ENCODE measurements at regions not wholly inside any gene's neighbourhood (a gene's known extent, or its start where the extent isn't known, plus 50 kb on each side); places are given as distances from the start of the nearest gene placed in this dataset.

- no peak for TF ChIP-seq POLR2A (IDR thresholded peaks at IDR 0.05; ENCODE audit: low read length)
- no peak for TF ChIP-seq GATA1 (IDR thresholded peaks at IDR 0.05; ENCODE audit: low read depth, low read length)
Measured at GRCh38 chr1:218760601-218761570, 412.8 kb upstream of the LYPLAL1 start.

GRCh38 chr1:218763538-218763937, 410.1 kb upstream of the LYPLAL1 start:
- TF ChIP-seq POLR2A (IDR thresholded peaks at IDR 0.05; ENCODE audit: low read length), result no peak
- no peak for TF ChIP-seq GATA1 (IDR thresholded peaks at IDR 0.05; ENCODE audit: low read depth, low read length)
- no peak for DNase-seq

More at GRCh38 chr1:218760601-218761570, 412.8 kb upstream of the LYPLAL1 start:
- no peak for DNase-seq

GRCh38 chr1:218765753-218766152, 407.9 kb upstream of the LYPLAL1 start:
- DNase-seq, result no peak
- TF ChIP-seq POLR2A (IDR thresholded peaks at IDR 0.05; ENCODE audit: low read length) (no peak), GATA1 (IDR thresholded peaks at IDR 0.05; ENCODE audit: low read depth, low read length) (no peak)

- no peak for TF ChIP-seq GATA1 (IDR thresholded peaks at IDR 0.05; ENCODE audit: low read depth, low read length)
- no peak for TF ChIP-seq POLR2A (IDR thresholded peaks at IDR 0.05; ENCODE audit: low read length)
Measured at GRCh38 chr1:218771931-218772330, 401.7 kb upstream of the LYPLAL1 start.

GRCh38 chr1:218772575-218772974, 401.1 kb upstream of the LYPLAL1 start:
- no peak for TF ChIP-seq GATA1 (IDR thresholded peaks at IDR 0.05; ENCODE audit: low read depth, low read length)
- no peak for TF ChIP-seq POLR2A (IDR thresholded peaks at IDR 0.05; ENCODE audit: low read length)
- DNase-seq, result no peak

More at GRCh38 chr1:218771931-218772330, 401.7 kb upstream of the LYPLAL1 start:
- no peak for DNase-seq

GRCh38 chr1:218775501-218776021, 398.1 kb upstream of the LYPLAL1 start:
- no peak for DNase-seq
- TF ChIP-seq GATA1 (IDR thresholded peaks at IDR 0.05; ENCODE audit: low read depth, low read length) (no peak), POLR2A (IDR thresholded peaks at IDR 0.05; ENCODE audit: low read length) (no peak)

GRCh38 chr1:218778257-218779126, 395.2 kb upstream of the LYPLAL1 start:
- TF ChIP-seq POLR2A (IDR thresholded peaks at IDR 0.05; ENCODE audit: low read length), result no peak
- TF ChIP-seq GATA1 (IDR thresholded peaks at IDR 0.05; ENCODE audit: low read depth, low read length), result no peak
- no peak for DNase-seq

GRCh38 chr1:218779341-218780100, 394.2 kb upstream of the LYPLAL1 start:
- TF ChIP-seq POLR2A (IDR thresholded peaks at IDR 0.05; ENCODE audit: low read length) (no peak), GATA1 (IDR thresholded peaks at IDR 0.05; ENCODE audit: low read depth, low read length) (no peak)
- DNase-seq, result no peak

- no peak for TF ChIP-seq GATA1 (IDR thresholded peaks at IDR 0.05; ENCODE audit: low read depth, low read length)
- TF ChIP-seq POLR2A (IDR thresholded peaks at IDR 0.05; ENCODE audit: low read length), result no peak
Measured at GRCh38 chr1:218783131-218783530, 390.5 kb upstream of the LYPLAL1 start.

GRCh38 chr1:218783916-218784315, 389.8 kb upstream of the LYPLAL1 start:
- TF ChIP-seq GATA1 (IDR thresholded peaks at IDR 0.05; ENCODE audit: low read depth, low read length), result no peak
- TF ChIP-seq POLR2A (IDR thresholded peaks at IDR 0.05; ENCODE audit: low read length), result no peak
- no peak for DNase-seq

More at GRCh38 chr1:218783131-218783530, 390.5 kb upstream of the LYPLAL1 start:
- DNase-seq, result no peak

GRCh38 chr1:218785928-218786327, 387.8 kb upstream of the LYPLAL1 start:
- no peak for TF ChIP-seq POLR2A (IDR thresholded peaks at IDR 0.05; ENCODE audit: low read length)
- TF ChIP-seq GATA1 (IDR thresholded peaks at IDR 0.05; ENCODE audit: low read depth, low read length), result no peak

GRCh38 chr1:218787826-218788225, 385.9 kb upstream of the LYPLAL1 start:
- DNase-seq, result no peak
- TF ChIP-seq POLR2A (IDR thresholded peaks at IDR 0.05; ENCODE audit: low read length), result no peak
- no peak for TF ChIP-seq GATA1 (IDR thresholded peaks at IDR 0.05; ENCODE audit: low read depth, low read length)

More at GRCh38 chr1:218785928-218786327, 387.8 kb upstream of the LYPLAL1 start:
- DNase-seq, result no peak

GRCh38 chr1:218796773-218797172, 376.9 kb upstream of the LYPLAL1 start:
- TF ChIP-seq GATA1 (IDR thresholded peaks at IDR 0.05; ENCODE audit: low read depth, low read length) (no peak), POLR2A (IDR thresholded peaks at IDR 0.05; ENCODE audit: low read length) (no peak)
- no peak for DNase-seq
